GM18868 (cell line): ENCODE measurements at regions not wholly inside any gene's neighbourhood (a gene's known extent, or its start where the extent isn't known, plus 50 kb on each side); places are given as distances from the start of the nearest gene placed in this dataset.
A peak's percentile ranks its signal among the peaks of the same experiment; 100 is the strongest.
"Not testable (repeated sequence)": the region's sequence is repeated elsewhere in the genome, so short reads cannot be mapped to it uniquely, and the experiment has no call there.

Experiments used
- ATAC-seq: cut with Tn5 transposase; IDR thresholded peaks from one replicate; pipeline ENCODE4 v1.9.1; 2021; ENCODE audit warnings: mild to moderate bottlenecking, moderate library complexity; ENCODE audit not compliant: unreplicated experiment

GRCh38 chr11:38924644-38925043 lies 2326.6 kb upstream of the RAG2 start:
- no peak for ATAC-seq

DNA sequence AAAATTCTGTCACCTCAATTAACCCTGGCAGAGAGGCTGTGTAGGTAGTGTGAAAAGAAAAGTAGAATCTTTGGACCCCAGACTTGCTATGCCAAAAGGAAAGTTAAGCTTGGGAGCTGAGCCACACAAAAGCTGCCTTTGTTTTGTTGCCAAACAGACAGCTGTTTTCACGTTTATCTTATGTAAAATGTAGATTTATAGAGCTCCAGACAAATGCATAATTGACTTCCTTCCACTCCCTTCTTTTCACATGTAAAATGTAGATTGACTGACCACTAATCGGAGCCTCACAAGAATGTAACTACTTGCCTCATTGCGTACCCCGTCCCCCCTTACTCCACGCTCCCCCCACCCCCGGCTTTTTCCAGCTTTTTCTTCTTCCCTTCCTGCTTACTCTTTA lies 2302.2 kb upstream of the RAG2 start:
- no peak for ATAC-seq

DNA sequence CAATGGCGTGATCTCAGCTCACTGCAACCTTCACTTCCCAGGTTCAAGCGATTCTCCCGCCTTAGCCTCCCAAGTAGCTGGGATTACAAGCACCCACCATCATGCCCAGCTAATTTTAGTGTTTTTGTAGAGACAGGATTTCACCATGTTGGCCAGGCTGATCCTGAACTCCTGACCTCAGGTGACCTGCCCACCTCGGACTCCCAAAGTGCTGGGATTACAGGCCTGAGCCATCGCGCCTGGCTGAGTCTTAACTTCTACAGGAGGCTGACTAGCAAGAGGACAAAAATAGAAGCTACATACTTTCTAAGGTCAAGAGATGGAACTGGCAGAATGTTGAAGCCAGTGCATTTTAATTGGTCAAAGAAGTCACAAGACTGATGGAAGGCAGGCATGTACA lies 2296.2 kb upstream of the RAG2 start:
- not testable (repeated sequence) for ATAC-seq

DNA sequence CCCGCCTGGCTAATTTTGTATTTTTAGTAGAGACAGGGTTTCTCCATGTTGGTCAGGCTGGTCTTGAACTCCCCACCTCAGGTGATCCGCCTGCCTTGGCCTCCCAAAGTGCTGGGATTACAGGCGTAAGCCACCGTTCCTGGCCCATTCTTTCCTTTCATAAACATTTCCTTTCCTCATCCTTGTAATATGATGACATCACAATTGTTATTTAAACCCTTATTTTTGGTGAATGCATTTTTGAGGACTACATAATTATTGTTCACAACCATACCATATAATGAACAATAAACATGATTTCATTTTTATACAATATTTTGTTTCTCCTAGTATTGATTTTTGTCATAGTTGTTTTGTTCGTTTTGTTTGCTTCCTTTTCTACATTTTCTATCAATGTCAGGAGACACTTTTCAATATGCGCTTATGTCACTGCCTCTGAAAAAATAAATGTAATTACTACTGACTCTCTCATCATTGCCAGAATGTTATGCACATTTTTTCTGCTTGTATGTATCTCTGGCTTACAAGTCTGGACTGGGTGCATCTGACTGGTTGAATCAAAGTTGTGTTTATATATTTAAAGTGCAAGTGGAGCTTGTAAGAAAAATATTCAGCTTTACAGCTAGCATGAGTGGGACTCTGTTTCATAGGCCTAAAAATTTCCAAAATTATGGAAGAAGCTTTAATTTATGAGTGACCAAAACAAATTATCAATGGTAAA lies 2286.3 kb upstream of the RAG2 start:
- ATAC-seq: no peak

GRCh38 chr11:38867338-38867737 lies 2269.3 kb upstream of the RAG2 start:
- ATAC-seq: no peak

- ATAC-seq: no peak
Observed at GRCh38 chr11:38865922-38866321, 2267.9 kb upstream of the RAG2 start.

GRCh38 chr11:38842991-38843390 lies 2245.0 kb upstream of the RAG2 start:
- ATAC-seq: no peak

DNA sequence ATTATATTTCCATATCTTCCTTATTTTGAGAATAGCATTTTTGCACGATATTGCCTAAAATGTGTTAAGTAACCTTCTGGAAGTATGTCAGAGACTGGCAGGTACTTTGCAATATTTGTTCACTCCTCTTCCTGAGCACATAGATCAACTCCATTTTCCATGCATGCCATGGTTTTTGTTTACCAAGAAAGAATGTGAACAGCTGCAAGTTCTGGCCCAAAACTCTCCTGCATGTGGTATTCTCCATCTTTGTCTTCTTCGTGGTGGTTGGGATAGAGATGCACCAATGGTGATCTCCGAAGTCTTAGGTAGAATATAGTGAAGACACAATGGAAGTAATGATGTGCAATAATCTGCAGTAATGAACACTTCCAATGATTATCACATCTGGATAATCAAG lies 2241.0 kb upstream of the RAG2 start:
- ATAC-seq: no peak

DNA sequence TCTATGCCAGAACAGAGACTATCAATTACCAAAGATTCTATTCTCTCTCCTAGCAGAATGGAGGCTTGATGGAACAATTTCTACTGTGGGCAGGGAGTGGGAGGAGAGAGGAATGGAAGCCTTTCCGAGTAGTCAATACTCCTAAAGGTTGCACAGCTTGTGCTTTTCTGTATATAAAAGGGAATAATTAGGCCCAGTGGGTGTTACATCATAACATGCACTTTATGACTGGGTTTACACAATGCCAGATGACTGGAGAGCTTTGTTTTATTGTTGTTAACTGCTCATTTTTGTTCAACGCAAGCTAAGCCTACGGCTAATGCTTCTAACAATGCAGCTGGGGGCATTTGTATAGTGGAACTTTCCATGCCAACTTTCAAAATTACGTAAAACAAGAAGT lies 2237.9 kb upstream of the RAG2 start:
- ATAC-seq: no peak

DNA sequence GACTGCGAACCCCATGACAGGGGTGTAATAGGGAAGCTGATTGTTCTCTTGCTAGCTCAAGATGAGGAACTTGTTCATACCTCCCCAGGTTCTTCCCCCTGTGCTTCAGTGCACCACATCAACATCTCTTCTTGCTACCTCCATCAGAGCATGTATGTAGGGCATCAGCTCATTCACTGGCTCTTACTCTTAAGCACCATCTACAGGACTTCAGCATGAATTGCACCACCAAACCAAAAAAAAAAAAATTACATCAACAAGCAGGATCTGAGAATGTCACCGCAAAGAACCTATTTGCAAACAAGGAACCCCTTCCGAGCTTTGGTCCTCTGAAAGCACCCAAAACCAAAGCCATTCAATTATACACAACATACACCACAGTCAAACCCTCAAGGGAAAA lies 2226.5 kb upstream of the RAG2 start:
- no peak for ATAC-seq

DNA sequence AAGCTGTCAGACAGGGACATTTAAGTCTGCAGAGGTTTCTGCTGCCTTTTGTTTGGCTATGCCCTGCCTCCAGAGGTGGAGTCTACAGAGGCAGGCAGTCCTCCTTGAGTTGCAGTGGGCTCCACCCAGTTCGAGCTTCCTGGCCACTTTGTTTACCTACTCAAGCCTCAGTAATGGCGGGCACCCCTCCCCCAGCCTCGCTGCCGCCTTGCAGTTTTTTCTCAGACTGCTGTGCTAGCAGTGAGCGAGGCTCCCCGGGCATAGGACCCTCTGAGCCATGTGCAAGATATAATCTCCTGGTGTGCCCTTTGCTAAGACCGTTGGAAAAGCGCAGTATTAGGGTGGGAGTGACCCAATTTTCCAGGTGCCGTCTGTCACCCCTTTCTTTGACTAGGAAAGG lies 2223.8 kb upstream of the RAG2 start:
- not testable (repeated sequence) for ATAC-seq

GRCh38 chr11:38819981-38820380 lies 2221.9 kb upstream of the RAG2 start:
- no peak for ATAC-seq

DNA sequence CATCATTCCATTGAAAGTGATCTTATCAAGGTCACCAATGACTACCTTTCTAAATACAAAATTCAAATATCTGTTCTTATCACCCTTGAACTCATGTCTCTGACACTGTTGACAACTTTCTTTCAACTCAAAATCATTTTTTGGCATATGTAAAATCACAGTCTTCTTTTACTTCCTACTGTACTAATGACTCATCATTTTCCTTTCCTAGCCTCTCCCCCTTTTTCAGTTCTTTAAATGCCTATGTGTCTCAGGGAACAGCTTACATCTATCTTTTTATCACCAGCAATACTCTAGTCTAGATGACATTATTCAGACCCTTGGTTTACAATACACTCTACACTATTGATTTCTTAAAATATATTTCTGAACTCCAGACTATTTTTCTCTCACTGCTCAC lies 2220.7 kb upstream of the RAG2 start:
- no peak for ATAC-seq

- no peak for ATAC-seq
Observed at GRCh38 chr11:38814670-38815069, 2216.6 kb upstream of the RAG2 start.

- no peak for ATAC-seq
Observed at GRCh38 chr11:38809521-38809920, 2211.5 kb upstream of the RAG2 start.

DNA sequence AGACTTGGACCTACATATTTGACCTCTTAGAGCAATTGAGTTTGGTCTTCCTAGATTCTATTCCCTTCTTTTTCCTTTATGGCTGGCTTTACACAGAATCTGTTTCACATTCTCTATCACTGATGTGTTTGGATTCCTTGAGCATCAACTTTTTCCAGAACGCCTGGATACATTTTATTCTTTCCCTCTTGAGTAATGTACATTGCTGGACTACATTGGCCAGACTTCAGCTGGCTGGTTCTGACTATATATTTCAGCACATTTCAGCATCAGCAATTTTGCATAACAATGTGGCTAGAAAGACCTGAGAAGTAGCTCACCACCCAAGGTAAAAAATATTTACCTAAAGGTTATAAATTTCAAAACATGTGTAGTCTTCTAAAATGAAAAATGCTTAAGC lies 2198.2 kb upstream of the RAG2 start:
- ATAC-seq: no peak

DNA sequence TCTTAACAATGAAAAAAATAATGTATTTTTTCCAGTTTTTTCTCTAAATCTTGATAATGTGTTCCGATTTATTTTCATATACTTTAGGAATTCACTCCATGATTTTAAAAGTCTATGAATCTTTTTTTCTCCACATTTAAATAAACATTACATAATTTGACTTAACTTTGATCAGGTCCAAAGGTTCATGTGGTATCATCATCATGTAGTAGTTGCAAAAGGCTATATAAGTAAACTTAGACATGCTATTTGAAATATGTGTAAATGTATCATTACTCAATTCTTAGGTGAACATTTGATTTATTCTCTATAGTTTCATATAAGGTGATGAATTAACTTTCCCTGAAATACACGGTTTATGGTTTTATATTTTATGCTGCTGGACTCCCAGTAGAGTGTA lies 2197.0 kb upstream of the RAG2 start:
- ATAC-seq: no peak

DNA sequence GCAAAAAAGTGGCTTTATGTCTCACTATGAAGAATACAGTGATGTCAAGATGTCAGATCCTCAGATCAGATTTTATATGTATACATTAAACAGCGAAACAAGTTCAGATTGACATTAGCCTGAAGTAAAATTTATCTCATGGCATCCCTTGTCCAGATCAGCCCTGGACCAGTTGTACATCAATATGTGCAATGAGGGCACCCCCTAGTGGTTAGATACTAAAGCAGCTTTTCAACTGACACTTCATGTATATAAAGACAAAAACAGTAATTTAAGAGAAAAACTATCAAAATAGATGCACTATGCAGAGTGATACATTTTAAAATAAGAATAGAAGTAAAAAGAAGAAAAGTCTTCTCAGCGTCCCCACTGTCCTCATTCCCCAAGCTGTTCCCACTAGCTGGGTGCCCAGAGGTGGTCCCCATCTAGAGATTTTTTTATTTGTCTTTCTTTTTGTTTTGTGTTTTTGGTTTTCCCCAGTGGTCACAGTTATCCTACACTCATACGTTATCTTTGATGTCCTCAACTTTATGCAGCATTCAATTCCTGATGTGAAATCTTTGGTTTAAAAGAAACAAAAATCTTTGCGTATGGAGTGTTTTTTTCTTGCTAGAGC lies 2193.4 kb upstream of the RAG2 start:
- ATAC-seq: peak; percentile 96

DNA sequence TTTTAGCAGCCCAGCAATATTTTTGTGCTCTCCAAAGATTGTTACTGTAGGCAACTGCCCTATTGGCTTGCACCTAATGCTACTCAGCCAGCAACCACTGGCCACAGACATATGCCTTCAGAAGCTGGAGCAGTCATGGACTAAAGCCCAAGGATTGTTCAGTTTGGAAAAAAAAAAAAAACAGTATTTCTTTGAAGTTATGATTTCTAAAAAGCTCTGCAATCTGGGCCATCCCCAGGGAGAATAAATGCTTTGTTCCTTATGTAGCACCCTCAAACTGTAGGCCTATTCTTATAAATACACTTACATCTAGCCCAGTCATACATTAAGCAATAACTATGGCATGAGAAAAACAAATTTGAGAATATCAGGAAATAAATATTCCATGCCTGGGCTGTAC lies 2190.5 kb upstream of the RAG2 start:
- ATAC-seq: no peak

GRCh38 chr11:38784164-38784563 lies 2186.1 kb upstream of the RAG2 start:
- no peak for ATAC-seq

GRCh38 chr11:38766796-38767195 lies 2168.8 kb upstream of the RAG2 start:
- no peak for ATAC-seq

GRCh38 chr11:38759394-38759793 lies 2161.4 kb upstream of the RAG2 start:
- no peak for ATAC-seq

- ATAC-seq: no peak
Observed at GRCh38 chr11:38756537-38756936, 2158.5 kb upstream of the RAG2 start.
